Left lung (tissue), 4 donors: ENCODE measurements at regions not wholly inside any gene's neighbourhood (a gene's known extent, or its start where the extent isn't known, plus 50 kb on each side); places are given as distances from the start of the nearest gene placed in this dataset.

Experiments
- ATAC-seq: fragments of 200-7000 bp; cut with Tn5 transposase; one replicate; pipeline ENCODE4 v1.9.1; 2020; ENCODE audit warnings: moderate library complexity
- DNase-seq, 4 donors: peaks; one replicate each; pipeline ENCODE4 v3.0.0-alpha.2; 2013 to 2020
- H3K27ac ChIP-seq, 2 donors: fragments of 200-600 bp; sonication (generic) in 1 of 2; one replicate each; pipeline versions ENCODE4 v1.5.0 to v1.8.0; 2020 to 2021
- H3K27me3 ChIP-seq, 2 donors: fragments of 200-600 bp; sonication (generic) in 1 of 2; one replicate each; pipeline versions ENCODE4 v1.5.0 to v1.8.0; 2020 to 2021
- H3K36me3 ChIP-seq, 2 donors: fragments of 200-600 bp; sonication (generic) in 1 of 2; one replicate each; pipeline versions ENCODE4 v1.5.0 to v1.8.0; 2020 to 2021
- H3K4me1 ChIP-seq, 2 donors: fragments of 200-600 bp; one replicate each; pipeline ENCODE4 v1.8.0; 2021
- H3K4me3 ChIP-seq, 2 donors: fragments of 200-600 bp; sonication (generic) in 1 of 2; one replicate each; pipeline versions ENCODE4 v1.5.0 to v1.8.0; 2020 to 2021; ENCODE audit warnings: mild to moderate bottlenecking in 1 of 2
- H3K9me3 ChIP-seq, 2 donors: fragments of 200-600 bp; sonication (generic) in 1 of 2; one replicate each; pipeline versions ENCODE4 v1.5.0 to v1.8.0; 2020 to 2021
- intact Hi-C, 2 donors: fragments of 100-400 bp; cut with DNase I; formaldehyde crosslinking; loops; one replicate each; pipeline versions ENCODE4 v1.11.2 to v1.14.2; 2022
- TF ChIP-seq, protein P1 (sequence below), 2 donors: fragments of 200-600 bp; sonication (generic) in 1 of 2; IDR thresholded peaks; one replicate each; pipeline versions ENCODE4 v1.5.0 to v1.8.0; 2021; ENCODE audit warnings: antibody characterized with exemption in 2 of 2
- donor health status: DM: no; HTN: yes; CAD: no.
- donor health status: DM: no; HTN: no; CAD: no.

GRCh38 chr10:18968159-18968558 lies 80.4 kb upstream of the MALRD1 start:
- TF ChIP-seq, protein P1, sequence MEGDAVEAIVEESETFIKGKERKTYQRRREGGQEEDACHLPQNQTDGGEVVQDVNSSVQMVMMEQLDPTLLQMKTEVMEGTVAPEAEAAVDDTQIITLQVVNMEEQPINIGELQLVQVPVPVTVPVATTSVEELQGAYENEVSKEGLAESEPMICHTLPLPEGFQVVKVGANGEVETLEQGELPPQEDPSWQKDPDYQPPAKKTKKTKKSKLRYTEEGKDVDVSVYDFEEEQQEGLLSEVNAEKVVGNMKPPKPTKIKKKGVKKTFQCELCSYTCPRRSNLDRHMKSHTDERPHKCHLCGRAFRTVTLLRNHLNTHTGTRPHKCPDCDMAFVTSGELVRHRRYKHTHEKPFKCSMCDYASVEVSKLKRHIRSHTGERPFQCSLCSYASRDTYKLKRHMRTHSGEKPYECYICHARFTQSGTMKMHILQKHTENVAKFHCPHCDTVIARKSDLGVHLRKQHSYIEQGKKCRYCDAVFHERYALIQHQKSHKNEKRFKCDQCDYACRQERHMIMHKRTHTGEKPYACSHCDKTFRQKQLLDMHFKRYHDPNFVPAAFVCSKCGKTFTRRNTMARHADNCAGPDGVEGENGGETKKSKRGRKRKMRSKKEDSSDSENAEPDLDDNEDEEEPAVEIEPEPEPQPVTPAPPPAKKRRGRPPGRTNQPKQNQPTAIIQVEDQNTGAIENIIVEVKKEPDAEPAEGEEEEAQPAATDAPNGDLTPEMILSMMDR (IDR thresholded peaks at IDR 0.05): no peak
- DNase-seq (no peak), ATAC-seq (no peak)
- intact Hi-C loops: no loop called here
- Histone ChIP-seq H3K27ac (no peak overlapping the region), H3K9me3 (peaks cover 0 to 20% of the 10 kb centered on the region in 2 donors), H3K36me3 (no peaks in the 10 kb centered on the region), H3K4me3 (no peak overlapping the region), H3K4me1 (no peaks in the 10 kb centered on the region), H3K27me3 (no peaks in the 10 kb centered on the region)

DNA sequence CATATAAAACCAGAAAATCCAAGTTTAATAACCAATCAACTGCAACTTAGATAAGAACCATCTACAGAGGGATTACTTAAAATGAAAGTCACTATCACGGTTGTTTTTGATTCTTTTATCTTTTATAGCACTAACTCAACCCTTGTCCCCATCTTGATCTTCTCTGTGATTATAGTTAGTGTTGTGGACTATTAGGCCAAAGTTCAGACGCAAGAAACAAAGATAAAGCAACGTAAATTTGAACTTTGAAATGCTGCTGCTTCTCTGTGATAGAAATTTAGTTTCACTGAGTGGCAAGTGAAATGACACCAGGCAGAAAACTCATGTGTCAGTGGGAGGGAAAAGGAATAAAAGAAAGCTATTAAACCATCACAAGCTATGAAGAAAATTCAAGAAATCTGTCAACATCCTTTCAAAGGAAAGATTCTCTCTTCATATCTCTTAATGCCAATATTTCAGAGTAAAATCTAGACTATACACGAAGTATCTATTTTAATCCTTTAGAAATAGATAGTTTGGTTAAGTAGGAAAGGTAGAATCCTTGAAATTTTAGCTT lies 71.8 kb upstream of the MALRD1 start:
- ATAC-seq (no peak), DNase-seq (no peak)
- Histone ChIP-seq H3K4me3 (no peak overlapping the region), H3K27me3 (no peaks in the 10 kb centered on the region), H3K36me3 (no peaks in the 10 kb centered on the region), H3K9me3 (peaks cover 0 to 8% of the 10 kb centered on the region in 2 donors), H3K27ac (no peak overlapping the region), H3K4me1 (no peaks in the 10 kb centered on the region)
- intact Hi-C loops: no loop called here
- TF ChIP-seq, protein P1 (IDR thresholded peaks at IDR 0.05): no peak

GRCh38 chr10:18980089-18980629 lies 68.4 kb upstream of the MALRD1 start:
- Histone ChIP-seq H3K4me3 (no peak overlapping the region), H3K36me3 (no peaks in the 10 kb centered on the region), H3K9me3 (no peaks in the 10 kb centered on the region), H3K4me1 (no peaks in the 10 kb centered on the region), H3K27me3 (no peaks in the 10 kb centered on the region), H3K27ac (no peak overlapping the region)
- DNase-seq: peak in 1 of 4 donors; percentile 16
- TF ChIP-seq, protein P1 (IDR thresholded peaks at IDR 0.05): no peak
- ATAC-seq: no peak
- intact Hi-C loops: no loop called here

DNA sequence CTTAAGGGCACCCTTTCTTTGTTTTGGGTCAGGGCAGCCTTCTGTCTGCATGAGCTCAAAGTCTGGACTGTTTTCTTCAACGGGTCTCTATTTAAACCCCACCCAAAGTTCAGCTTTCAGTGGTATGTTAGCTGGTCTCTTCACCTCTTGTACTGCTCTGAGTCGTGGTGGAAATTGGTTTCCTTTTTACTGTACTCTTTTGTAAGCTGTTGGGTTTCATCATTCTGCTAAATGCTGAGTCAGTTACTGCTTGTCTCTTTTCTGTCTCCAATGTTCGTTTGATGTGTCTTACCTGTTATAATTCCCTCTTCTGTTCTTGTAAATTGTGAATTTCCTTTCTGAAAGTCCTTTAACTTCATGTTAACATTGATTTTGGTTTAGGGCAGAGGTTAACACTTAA lies 64.1 kb upstream of the MALRD1 start:
- H3K4me1 ChIP-seq: no peaks in the 10 kb centered on the region
- ATAC-seq (no peak), DNase-seq (no peak)
- H3K36me3 ChIP-seq: no peaks in the 10 kb centered on the region
- no peaks in the 10 kb centered on the region for H3K27me3 ChIP-seq
- H3K9me3 ChIP-seq: peaks cover 0 to 22% of the 10 kb centered on the region in 2 donors
- no peak overlapping the region for H3K27ac ChIP-seq
- H3K4me3 ChIP-seq: no peak overlapping the region
- TF ChIP-seq, protein P1 (IDR thresholded peaks at IDR 0.05): no peak
- intact Hi-C loops: no loop called here

DNA sequence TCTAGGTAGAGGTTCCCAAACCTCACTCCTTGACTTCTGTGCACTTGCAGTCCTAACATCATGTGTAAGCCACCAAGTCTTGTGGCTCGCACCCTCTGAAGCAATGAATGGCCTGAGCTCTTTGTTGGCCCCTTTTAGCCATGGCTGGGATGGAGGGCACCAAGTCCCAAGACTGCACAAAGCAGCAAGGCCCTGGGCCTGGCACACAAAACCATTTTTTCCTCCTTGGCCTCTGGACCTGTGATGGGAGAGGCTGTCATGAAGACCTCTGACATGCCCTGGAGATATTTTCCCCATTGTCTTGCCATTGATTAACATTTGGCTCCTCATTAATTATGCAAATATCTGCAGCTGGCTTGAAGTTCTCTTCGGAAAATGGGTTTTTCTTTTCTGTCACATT lies 60.3 kb upstream of the MALRD1 start:
- Histone ChIP-seq H3K4me3 (no peak overlapping the region), H3K27me3 (no peaks in the 10 kb centered on the region), H3K4me1 (no peaks in the 10 kb centered on the region), H3K9me3 (peaks cover 0 to 40% of the 10 kb centered on the region in 2 donors), H3K36me3 (no peaks in the 10 kb centered on the region), H3K27ac (no peak overlapping the region)
- TF ChIP-seq, protein P1 (IDR thresholded peaks at IDR 0.05): no peak
- ATAC-seq: no peak
- no peak for DNase-seq
- intact Hi-C loops: no loop called here
